GM21447 (cell line): ENCODE measurements at regions not wholly inside any gene's neighbourhood (a gene's known extent, or its start where the extent isn't known, plus 50 kb on each side); places are given as distances from the start of the nearest gene placed in this dataset.

Source experiments
- ATAC-seq: cut with Tn5 transposase; IDR thresholded peaks from one replicate; pipeline ENCODE4 v1.9.1; 2021; ENCODE audit not compliant: unreplicated experiment

GRCh38 chr4:15130441-15130840, 128.2 kb downstream of the CPEB2 start:
- no peak for ATAC-seq

DNA sequence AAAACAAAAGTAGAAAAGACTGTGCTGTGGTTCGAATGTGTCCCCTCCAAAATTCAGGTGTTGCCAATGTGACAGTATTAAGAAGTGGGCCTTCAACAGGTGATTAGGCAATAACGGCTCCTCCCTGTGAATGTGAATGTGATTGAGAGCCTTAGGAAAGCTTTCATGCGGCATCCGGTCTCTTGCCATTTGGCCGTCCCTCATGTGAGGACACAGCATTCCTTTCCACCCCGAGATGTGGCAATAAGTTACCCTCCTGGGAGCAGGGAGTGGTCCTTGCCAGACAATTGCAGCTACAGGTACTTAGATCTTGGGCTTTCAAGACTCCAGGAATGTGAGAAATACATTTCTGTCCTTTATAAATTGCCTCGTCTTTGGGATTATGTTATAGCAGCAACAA, 129.3 kb downstream of the CPEB2 start:
- ATAC-seq, result no peak

DNA sequence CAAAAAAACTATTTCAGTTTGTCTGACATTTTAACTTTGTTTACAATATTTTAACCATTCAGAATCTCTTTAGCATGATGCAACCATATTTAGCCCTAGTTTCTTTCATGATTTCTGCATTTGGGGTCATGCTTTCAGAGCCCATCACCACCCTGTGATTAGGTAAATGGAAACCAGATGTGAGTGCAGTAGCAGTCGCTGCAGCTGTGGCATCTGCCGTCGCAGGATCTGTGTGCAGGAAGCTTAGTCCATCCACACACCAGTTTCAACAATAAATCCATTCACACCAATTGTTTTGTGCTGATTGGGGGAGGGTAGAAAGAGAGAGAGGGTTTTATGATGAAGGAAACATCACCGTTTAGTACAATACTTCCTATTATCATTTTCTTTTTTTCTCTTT, 130.5 kb downstream of the CPEB2 start:
- no peak for ATAC-seq

DNA sequence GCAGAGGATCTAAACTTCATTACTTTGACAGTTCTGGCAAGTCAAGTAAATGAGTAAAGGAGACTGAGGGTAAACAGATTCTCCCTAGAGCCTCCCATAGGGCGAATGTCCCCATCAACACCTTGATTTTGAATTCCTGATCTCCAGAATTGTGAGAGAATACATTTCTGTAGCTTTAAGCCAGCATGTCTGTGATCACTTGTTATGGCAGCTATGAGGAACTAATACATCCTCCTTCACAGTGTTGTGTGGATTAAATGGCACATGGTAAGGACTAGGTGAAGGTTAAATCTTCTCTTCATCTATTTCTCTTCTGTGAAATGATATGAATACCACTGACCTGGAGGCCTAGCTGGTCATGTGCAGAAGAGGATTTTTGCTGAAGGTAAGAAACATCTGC, 137.3 kb downstream of the CPEB2 start:
- no peak for ATAC-seq

- ATAC-seq, result no peak
These were observed 139.9 kb downstream of the CPEB2 start for GRCh38 chr4:15142201-15142600.

DNA sequence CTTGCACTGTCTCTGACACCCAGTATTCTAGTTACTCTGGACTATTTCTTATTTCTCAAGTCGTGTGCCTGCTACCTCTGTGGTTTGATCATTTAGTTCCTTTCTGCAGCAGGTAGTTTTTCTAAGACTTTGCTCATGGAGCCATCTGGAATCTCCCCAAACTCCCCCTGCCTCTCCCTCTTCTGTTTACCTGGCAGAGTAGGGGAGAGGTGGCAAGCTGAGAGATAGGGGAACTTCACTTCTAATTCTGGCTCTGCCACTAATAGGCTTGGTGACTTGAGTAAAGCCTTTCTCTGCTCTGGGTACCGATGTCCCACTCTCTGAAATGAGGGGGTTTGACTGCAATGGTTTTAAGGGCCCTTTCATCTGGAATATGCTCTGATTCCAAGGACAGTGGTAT, 141.3 kb downstream of the CPEB2 start:
- no peak for ATAC-seq

DNA sequence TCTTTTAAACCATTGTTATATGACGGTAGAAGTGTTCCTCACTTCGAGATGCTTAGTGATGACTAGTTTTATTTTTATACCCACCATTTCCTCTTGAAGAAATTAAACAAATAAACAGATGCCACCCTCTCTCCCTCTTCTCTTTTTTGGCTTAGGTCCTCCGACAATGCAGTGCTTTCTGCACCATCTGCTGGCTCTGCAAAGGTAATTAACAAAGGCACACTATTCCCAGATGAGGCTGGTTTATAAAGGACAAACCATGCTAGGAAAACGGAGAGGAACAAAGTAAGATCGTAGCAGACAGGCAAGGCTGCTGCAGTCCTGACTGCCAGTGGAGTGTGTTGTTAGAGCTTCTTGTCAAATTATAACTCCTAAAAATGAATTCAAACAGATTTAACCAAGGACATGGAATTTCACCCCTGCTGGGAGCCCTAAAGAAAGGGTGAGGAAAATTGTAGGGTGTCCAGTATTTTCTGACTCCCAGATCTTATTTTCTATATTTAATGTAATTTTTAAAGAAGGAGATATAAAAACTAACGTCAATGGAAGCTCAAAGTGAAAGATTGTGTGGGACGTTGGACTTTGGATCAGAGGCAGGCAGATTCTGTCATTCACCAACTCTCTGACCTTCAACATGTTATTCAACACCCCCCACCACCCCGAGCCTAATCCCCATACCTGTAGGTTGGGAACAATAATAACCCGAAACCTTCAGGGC, 142.1 kb downstream of the CPEB2 start:
- no peak for ATAC-seq

- ATAC-seq, result no peak
These were observed 142.7 kb downstream of the CPEB2 start for GRCh38 chr4:15144967-15145295.

GRCh38 chr4:15145709-15146108, 143.4 kb downstream of the CPEB2 start:
- ATAC-seq, result no peak

- ATAC-seq, result no peak
These were observed 145.4 kb downstream of the CPEB2 start for GRCh38 chr4:15147714-15148113.

- no peak for ATAC-seq
These were observed 145.9 kb downstream of the CPEB2 start for GRCh38 chr4:15148199-15148598.

GRCh38 chr4:15148691-15149090, 146.4 kb downstream of the CPEB2 start:
- ATAC-seq, result no peak

DNA sequence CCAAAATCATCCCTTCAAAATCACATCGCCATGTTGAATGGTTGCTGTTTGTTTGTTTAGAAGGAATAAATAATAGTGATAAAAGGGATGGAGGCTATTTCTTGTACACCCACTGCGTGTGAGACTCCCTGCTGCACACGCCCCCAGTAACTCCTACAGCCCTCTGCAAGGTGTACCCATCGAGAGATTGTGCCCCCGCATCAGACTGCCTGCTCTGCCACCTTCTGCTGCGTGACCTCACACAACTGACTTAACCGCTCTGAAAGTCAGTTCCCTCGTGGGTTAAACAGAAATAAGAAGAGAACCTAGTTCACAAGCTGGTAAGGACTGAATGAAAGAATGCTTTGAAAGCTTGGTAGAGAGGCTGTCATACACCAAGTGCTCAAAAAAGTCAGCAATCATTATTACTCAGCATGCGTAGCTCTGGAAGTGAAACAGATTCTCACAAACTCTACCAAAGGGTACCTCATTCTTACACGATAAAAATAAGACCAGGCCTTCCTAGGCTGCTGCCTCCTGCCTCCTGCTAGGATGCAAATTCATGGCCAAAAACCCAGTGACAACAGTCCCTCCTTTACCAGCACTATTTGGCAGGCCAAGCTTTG, 147.1 kb downstream of the CPEB2 start:
- peak; percentile 71 for ATAC-seq

GRCh38 chr4:15149839-15150592, 147.7 kb downstream of the CPEB2 start:
- ATAC-seq, result peak; percentile 59

DNA sequence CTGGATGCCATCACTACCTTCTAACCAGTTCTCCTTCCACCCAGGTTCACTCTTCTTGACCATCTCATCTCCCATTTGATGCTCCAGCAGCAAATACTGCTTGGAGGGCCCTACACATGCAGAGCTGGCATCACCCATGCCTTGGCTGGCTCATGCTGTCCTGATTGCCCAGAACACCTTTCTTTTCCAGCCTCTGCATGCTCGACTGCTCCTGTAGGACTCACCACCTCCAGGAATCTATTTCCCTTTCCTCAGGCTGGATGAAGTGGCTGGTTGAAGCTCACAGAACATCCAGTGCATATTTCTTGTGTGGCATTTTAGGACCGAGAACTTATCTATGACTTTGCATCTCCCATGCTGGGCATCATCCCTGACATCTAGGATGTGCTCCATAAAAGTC, 148.3 kb downstream of the CPEB2 start:
- ATAC-seq, result no peak

GRCh38 chr4:15151033-15151432, 148.8 kb downstream of the CPEB2 start:
- no peak for ATAC-seq

- no peak for ATAC-seq
These were observed 151.4 kb downstream of the CPEB2 start for GRCh38 chr4:15153662-15154061.

GRCh38 chr4:15158406-15159091, 156.3 kb downstream of the CPEB2 start:
- ATAC-seq, result no peak

- ATAC-seq, result no peak
These were observed 157.3 kb downstream of the CPEB2 start for GRCh38 chr4:15159477-15160019.

DNA sequence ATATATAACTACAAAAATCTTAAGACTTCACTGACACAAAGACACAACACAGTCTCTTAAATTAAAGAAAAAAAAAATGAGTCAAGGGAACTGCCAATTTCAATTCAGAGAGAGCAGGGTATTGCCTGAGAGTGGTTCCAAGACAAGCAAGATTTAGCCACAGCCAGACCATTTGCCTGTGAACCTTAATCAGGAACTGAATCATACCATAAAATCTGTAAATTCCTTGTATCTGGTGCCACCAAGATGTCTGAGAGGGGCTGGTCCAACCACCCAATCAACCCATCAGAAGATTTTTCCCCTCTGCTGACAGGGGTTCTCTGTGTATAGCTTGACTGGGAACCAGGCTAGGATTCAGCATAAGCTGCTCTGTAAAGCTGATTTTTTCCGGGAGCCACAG, 159.2 kb downstream of the CPEB2 start:
- ATAC-seq, result no peak

DNA sequence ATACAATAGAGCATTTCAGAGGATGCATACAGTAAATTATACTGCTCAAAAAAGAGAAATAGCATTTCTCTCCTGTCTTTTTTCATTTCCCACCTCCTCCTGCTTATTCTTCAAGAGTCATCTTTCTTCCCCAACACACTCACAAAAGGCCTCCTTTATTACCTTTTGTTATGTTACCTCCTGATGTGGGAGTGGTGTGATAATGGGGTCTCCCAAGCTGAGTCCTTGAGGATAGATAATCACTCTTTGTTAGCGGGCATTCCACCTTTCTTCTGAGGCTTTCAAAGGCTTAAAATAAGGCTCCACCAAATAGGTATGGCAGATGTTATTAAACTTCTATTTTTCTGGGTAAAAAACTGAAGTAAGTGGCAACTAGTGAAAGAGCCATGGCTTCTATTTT, 159.8 kb downstream of the CPEB2 start:
- ATAC-seq, result no peak
